Uterus (tissue), 2 donors: ENCODE measurements at regions not wholly inside any gene's neighbourhood (a gene's known extent, or its start where the extent isn't known, plus 50 kb on each side); places are given as distances from the start of the nearest gene placed in this dataset.

Experiments used
- CTCF ChIP-seq, 4 experiments: fragments of 200-600 bp in 2 of 4; fragments of 450-650 bp in 2 of 4; sonication (generic) in 2 of 4; IDR thresholded peaks; one replicate each; pipeline ENCODE4 v1.5.1; 2016 to 2019; ENCODE audit warnings: antibody characterized with exemption in 4 of 4, mild to moderate bottlenecking in 2 of 4, moderate library complexity in 1 of 4
- POLR2A ChIP-seq, 2 donors: fragments of 450-650 bp; IDR thresholded peaks; one replicate each; pipeline ENCODE4 v1.6.1; 2016; ENCODE audit warnings: antibody characterized with exemption in 2 of 2, mild to moderate bottlenecking in 1 of 2, moderate library complexity in 1 of 2

GRCh38 chr6:19637010-19637409, 200.2 kb upstream of the ID4 start:
- no peak for TF ChIP-seq CTCF (IDR thresholded peaks at IDR 0.05)
- TF ChIP-seq POLR2A (IDR thresholded peaks at IDR 0.05): no peak
